Transverse colon (tissue), 4 donors: ENCODE measurements at regions not wholly inside any gene's neighbourhood (a gene's known extent, or its start where the extent isn't known, plus 50 kb on each side); places are given as distances from the start of the nearest gene placed in this dataset.

Source experiments
- CTCF ChIP-seq, 5 experiments: fragments of 200-600 bp in 3 of 5; fragments of 450-650 bp in 2 of 5; sonication (generic) in 3 of 5; IDR thresholded peaks; 1 replicate in 2 of 5; 2 replicates in 3 of 5; pipeline ENCODE4 v1.5.1; 2016 to 2017; ENCODE audit warnings: antibody characterized with exemption in 5 of 5, inconsistent platforms in 3 of 5, mild to moderate bottlenecking in 2 of 5, moderate library complexity in 1 of 5
- POLR2A ChIP-seq: fragments of 450-650 bp; IDR thresholded peaks from one replicate; pipeline ENCODE4 v1.6.1; 2016; ENCODE audit warnings: antibody characterized with exemption, mild to moderate bottlenecking, moderate library complexity
- POLR2AphosphoS5 ChIP-seq, 3 donors: sonication (generic); formaldehyde crosslinking; IDR thresholded peaks; one replicate each; pipeline ENCODE4 v1.6.1; 2016; ENCODE audit warnings: antibody characterized with exemption in 3 of 3

GRCh38 chr12:46458500-46459102 is 86.0 kb upstream of the SLC38A2 start:
- TF ChIP-seq CTCF (IDR thresholded peaks at IDR 0.05) (no peak), POLR2AphosphoS5 (IDR thresholded peaks at IDR 0.05) (no peak), POLR2A (no peak)
